GM19025 (cell line): ENCODE measurements at regions not wholly inside any gene's neighbourhood (a gene's known extent, or its start where the extent isn't known, plus 50 kb on each side); places are given as distances from the start of the nearest gene placed in this dataset.

Experiments
- ATAC-seq: cut with Tn5 transposase; IDR thresholded peaks from one replicate; pipeline ENCODE4 v1.9.1; 2021; ENCODE audit warnings: mild to moderate bottlenecking, low read depth, moderate library complexity; ENCODE audit not compliant: unreplicated experiment

- no peak for ATAC-seq
Measured at GRCh38 chr16:52066962-52067361, 480.0 kb downstream of the TOX3 start.

- no peak for ATAC-seq
Measured at GRCh38 chr16:52056259-52056658, 490.7 kb downstream of the TOX3 start.

- ATAC-seq, result no peak
Measured at GRCh38 chr16:52055381-52055780, 491.6 kb downstream of the TOX3 start.

- no peak for ATAC-seq
Measured at GRCh38 chr16:52054326-52054725, 492.6 kb downstream of the TOX3 start.

- no peak for ATAC-seq
Measured at GRCh38 chr16:52052818-52053217, 494.1 kb downstream of the TOX3 start.

- ATAC-seq, result no peak
Measured at GRCh38 chr16:52051414-52052172, 495.4 kb downstream of the TOX3 start.

GRCh38 chr16:52050418-52050817 lies 496.5 kb downstream of the TOX3 start:
- ATAC-seq, result no peak

- ATAC-seq, result no peak
Measured at GRCh38 chr16:52035436-52035835, 511.5 kb downstream of the TOX3 start.

- ATAC-seq, result no peak
Measured at GRCh38 chr16:52034830-52035229, 512.1 kb downstream of the TOX3 start.

GRCh38 chr16:52033992-52034391 lies 513.0 kb downstream of the TOX3 start:
- ATAC-seq, result no peak

- ATAC-seq, result no peak
Measured at GRCh38 chr16:52022980-52023379, 524.0 kb downstream of the TOX3 start.

- ATAC-seq, result no peak
Measured at GRCh38 chr16:52022177-52022576, 524.8 kb downstream of the TOX3 start.

GRCh38 chr16:52016387-52016786 lies 530.6 kb downstream of the TOX3 start:
- no peak for ATAC-seq

GRCh38 chr16:52005551-52005950 lies 541.4 kb downstream of the TOX3 start:
- no peak for ATAC-seq

GRCh38 chr16:52004343-52004742 lies 542.6 kb downstream of the TOX3 start:
- no peak for ATAC-seq

GRCh38 chr16:52002026-52002425 lies 544.9 kb downstream of the TOX3 start:
- no peak for ATAC-seq

- no peak for ATAC-seq
Measured at GRCh38 chr16:51996516-51996915, 550.4 kb downstream of the TOX3 start.

- ATAC-seq, result no peak
Measured at GRCh38 chr16:51994597-51994996, 552.3 kb downstream of the TOX3 start.

- no peak for ATAC-seq
Measured at GRCh38 chr16:51989637-51990230, 557.2 kb downstream of the TOX3 start.

GRCh38 chr16:51988977-51989376 lies 558.0 kb downstream of the TOX3 start:
- no peak for ATAC-seq

GRCh38 chr16:51987519-51987918 lies 559.4 kb downstream of the TOX3 start:
- ATAC-seq, result no peak

- no peak for ATAC-seq
Measured at GRCh38 chr16:51986717-51987116, 560.2 kb downstream of the TOX3 start.
